Daoy (cell line): ENCODE measurements at regions not wholly inside any gene's neighbourhood (a gene's known extent, or its start where the extent isn't known, plus 50 kb on each side); places are given as distances from the start of the nearest gene placed in this dataset.
A peak's percentile ranks its signal among the peaks of the same experiment; 100 is the strongest.

Experiments used
- DNase-seq: peaks from one replicate; pipeline ENCODE4 v3.0.0-alpha.2; 2015; ENCODE audit warnings: low read depth

- DNase-seq, result no peak
Measured at GRCh38 chr11:19661827-19662226, 50.8 kb upstream of the NAV2 start.

- DNase-seq, result peak; percentile 89
Measured at GRCh38 chr11:19660076-19660475, 52.6 kb upstream of the NAV2 start.

GRCh38 chr11:19659529-19659928 lies 53.1 kb upstream of the NAV2 start:
- DNase-seq, result no peak

DNA sequence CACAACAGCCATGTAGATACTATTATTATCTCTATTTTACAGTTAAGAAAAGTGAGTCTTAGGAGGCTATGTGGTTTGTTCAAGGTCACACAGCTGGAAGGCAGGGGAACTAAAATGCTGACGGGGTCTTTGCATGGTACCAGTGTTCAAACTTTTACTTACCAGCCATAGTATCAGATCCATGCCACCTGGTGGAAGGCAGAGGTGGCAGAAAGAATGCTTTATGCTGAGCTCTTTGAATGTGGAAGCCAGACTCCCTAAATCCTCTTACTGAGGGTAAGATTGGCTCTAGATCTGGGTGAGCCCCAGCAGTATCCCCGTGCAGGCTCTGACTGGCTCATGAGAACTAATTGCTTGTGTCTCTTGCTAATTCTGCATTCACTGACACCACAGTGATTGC lies 54.3 kb upstream of the NAV2 start:
- DNase-seq, result no peak

DNA sequence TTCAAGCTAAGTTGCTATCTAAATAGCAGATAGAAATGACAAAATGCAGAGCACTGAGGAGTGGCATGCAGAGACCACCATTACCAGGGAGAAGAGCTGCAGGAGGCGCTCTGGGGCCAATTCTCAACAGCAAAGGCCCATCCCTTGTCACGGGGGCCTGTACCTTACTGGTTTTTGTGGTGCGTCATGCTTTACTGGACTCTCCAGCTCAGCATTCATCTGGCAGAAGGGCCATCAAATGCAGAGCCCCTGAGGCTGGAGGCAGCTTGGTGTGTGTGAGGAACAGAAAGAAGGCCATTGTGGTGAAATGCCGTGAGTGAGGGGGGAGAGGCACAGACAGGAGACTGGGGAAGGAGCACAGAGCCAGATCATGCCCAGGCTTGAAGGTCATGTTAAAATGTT lies 56.5 kb upstream of the NAV2 start:
- no peak for DNase-seq

- DNase-seq, result no peak
Measured at GRCh38 chr11:19652623-19653375, 59.8 kb upstream of the NAV2 start.

DNA sequence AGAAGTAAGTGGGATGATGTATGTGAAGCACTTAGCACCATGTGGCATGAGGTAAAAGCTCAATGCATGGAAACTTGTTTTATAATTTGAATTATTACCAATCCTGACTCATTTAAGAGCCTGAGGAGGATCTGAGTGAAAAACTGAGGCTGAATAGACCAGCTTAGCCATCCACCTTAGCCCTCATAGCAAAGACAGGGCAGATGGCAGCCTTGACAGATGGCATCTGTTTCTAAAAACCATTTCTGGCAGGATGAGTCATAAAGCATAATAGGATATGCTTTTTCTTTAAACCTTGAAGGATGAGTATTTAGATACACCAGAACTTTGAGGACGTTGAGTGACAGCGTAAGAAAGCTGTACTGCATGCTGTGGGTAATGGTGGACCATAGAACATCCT lies 61.0 kb upstream of the NAV2 start:
- no peak for DNase-seq

- DNase-seq, result no peak
Measured at GRCh38 chr11:19651028-19651427, 61.6 kb upstream of the NAV2 start.

DNA sequence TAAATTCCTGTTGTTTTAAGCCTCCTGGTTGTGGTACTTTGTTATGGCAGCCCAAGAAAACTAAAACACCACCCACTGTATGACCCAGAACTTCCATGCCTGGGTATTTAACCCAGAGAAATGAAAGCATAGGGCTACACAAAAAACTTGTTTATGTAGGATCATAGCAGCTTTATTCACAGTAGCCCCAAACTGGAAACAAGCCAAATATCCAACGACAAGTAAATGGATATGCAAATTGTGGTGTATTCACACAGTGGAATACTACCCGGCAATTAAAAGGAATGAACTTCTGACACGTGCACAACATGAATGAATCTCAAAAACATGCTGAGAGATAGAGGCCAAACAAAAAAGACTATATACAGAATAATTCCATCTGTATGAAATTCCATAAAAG lies 62.2 kb upstream of the NAV2 start:
- DNase-seq, result no peak

GRCh38 chr11:19649751-19650150 lies 62.9 kb upstream of the NAV2 start:
- no peak for DNase-seq

DNA sequence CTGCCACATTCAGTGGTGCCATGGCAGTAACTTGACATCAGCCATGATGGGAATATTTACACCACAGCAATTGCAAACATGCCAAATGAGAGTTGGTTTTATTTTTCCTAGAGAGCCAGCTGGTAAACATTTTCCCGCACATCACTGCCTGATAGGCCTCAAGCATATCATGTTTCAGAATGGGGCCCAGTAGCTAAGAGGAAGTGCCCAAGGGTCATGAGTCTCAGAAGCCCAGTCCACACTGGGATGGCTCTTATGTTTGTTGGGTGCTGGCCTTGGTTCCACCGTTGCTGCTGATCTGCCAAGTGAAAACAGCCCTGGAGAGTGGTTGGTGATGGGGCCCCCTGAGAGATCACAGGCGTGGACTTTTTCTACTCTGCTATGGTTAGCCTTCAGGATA lies 64.3 kb upstream of the NAV2 start:
- no peak for DNase-seq

- no peak for DNase-seq
Measured at GRCh38 chr11:19647816-19648215, 64.8 kb upstream of the NAV2 start.

DNA sequence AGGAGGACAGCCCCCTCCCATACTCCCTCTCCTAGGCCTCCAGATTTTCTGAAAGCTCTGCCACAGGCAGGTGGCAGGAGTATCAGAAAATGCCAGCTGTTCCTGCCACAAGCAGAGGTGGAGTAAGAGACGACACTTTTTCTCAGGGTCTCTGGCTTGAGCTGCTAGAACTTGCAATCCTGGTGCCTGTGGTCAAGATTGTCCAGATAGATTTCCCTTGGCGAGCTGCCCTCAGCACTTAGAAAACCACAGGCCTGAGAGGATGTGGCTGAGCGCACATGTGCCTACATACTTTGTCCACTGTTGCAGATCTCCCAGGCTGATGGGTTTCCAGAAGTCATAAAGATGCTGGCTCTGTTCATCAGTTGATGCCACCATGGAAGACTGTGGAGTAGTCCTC lies 65.7 kb upstream of the NAV2 start:
- peak; percentile 59 for DNase-seq

DNA sequence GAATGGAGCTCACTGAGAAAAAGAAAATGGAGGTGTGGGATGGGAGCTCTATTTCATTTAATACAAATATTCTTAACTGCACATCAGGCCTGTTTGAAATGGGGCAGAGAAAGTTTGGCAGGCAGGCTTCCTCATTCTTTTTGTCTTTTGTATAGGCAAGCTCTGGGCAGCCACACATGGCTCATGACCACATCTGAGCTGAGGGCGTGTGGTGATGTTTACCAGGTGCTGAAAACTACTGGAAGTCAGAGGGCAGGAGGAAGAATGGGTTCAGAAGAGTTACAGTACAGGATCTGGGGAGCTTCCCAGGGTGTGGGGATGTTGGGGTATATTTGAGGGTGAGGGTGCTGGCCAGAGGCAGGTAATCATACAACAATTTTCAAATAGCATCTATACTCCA lies 66.3 kb upstream of the NAV2 start:
- no peak for DNase-seq

- no peak for DNase-seq
Measured at GRCh38 chr11:19644316-19644715, 68.3 kb upstream of the NAV2 start.

DNA sequence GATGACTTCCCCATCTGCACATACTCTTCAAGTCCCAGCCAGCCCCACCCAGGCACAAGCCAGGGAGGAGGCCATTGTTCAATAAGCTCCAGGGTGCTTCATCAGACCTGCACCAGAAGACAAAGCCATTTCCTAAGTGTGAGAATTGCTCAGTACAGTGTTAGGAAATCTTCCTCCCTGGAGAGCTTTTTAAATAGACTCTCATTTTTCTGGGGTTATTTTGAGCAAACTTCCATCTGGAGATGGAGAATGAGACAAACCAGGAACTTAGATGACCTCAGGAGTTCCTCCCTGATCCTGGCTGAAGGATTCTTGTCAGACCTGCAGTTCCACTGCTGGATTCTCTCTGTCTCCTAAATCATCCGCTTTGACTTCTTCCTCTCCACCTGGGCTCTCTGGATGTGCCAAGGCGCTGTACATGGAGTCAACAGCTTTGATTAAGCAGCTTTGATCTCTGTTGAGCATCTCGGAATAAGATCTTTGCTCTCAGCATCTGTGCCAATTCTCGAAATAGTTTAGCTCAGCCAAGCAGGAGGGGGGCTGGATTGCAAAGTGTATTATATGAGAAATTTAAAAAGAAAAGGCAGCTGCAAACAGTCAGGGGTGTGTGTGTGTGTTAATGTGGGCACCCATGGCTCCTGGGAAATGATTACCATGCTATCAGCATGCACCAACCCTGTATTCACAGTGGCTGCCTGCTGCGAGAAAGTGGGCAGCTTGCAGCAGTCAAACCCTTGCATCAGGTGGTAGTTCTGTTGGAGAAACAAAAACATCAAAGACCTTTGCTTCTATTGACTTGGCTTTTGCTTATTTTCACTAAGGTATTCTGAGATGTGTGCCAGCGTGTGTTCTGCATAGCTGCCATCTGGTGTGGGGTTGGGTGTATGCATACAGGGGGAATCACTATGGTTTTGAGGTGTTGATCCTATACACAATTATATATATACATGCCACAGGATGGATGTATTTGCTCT lies 70.2 kb upstream of the NAV2 start:
- no peak for DNase-seq

DNA sequence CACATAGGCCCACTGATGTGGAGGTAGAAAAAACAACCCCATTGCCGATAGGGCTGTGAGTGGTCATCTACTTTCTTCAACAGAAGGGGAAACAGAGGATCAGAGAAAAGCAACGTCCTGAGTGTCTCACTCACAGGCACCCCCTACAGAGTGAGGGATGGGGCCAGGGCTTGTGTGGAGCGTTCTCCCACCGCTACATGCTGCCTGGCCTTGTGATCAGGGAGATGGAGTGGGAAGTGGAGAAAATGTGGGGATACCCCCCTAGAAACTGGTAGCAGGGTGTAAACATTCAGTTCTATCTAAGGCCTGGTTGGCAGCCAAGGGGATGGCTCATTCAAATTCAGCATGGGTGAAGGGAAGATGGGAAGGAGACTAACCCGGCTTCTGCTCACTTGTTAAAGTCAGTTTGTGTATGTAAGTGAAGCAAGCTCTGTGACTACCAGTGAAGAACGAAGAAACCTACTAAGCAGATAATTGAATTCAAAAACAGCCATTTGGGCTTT lies 73.0 kb upstream of the NAV2 start:
- DNase-seq, result no peak

- DNase-seq, result no peak
Measured at GRCh38 chr11:19635332-19635731, 77.3 kb upstream of the NAV2 start.

GRCh38 chr11:19633276-19633675 lies 79.4 kb upstream of the NAV2 start:
- no peak for DNase-seq

GRCh38 chr11:19632499-19632834 lies 80.2 kb upstream of the NAV2 start:
- peak; percentile 25 for DNase-seq

GRCh38 chr11:19631712-19632498 lies 80.7 kb upstream of the NAV2 start:
- peak; percentile 20 for DNase-seq

DNA sequence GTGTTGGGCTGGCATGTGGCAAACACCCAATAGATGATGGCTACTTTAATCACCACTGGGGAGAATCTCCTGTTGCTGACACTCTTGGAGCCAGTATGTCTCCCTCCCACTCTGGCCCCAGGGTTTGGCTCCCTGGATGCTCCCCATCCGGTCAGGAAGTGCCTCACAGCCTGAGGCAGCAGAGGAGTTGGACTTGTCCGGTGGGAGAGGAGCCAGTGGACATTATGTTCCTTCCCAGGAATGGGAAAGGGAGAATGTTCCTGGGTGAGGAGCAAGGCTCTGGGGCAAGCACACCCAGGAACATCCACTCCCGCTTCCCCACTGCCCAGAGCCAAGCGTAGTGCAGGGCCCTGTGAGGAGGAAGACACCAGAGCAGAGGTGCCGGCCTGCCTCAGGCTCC lies 84.6 kb upstream of the NAV2 start:
- peak; percentile 41 for DNase-seq
